HCT116 (cell line): ENCODE measurements at regions not wholly inside any gene's neighbourhood (a gene's known extent, or its start where the extent isn't known, plus 50 kb on each side); places are given as distances from the start of the nearest gene placed in this dataset.

Experiments
- POLR2A ChIP-seq: IDR thresholded peaks from 2 replicates; pipeline ENCODE4 v1.7.0; 2011; ENCODE audit warnings: borderline replicate concordance; ENCODE audit not compliant: insufficient read depth, insufficient read length; ENCODE audit errors: extremely low read depth
- SRF ChIP-seq: IDR thresholded peaks from 2 replicates; pipeline ENCODE4 v1.6.1; 2012; ENCODE audit warnings: low read depth

DNA sequence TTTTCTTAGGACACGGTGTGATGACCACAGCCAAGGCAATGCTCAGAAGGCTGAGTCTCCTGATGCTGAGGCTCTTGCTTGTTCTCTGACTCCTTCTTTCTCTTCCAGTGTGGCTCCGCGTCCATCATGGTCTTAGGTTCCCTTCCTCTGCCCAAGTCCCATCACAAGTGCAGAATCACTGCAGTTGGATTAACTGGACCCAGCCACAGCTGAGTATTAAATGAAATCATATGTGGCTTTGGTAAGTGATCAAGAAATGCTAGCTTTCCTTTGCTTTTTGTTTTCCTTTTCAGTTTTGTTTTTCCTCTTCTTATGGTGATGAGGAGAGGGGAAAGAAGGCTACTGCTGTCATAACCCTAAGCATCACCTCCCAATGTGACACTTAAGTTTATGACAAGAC lies 375.8 kb downstream of the INSIG2 start:
- no peak for TF ChIP-seq SRF
- TF ChIP-seq POLR2A: no peak
